ENCODE measurements at regions not wholly inside any gene's neighbourhood (a gene's known extent, or its start where the extent isn't known, plus 50 kb on each side); places are given as distances from the start of the nearest gene placed in this dataset.
"Not testable (repeated sequence)": the region's sequence is repeated elsewhere in the genome, so short reads cannot be mapped to it uniquely, and the experiment has no call there.

GRCh38 chr21:35521293-35521692 lies 472.2 kb upstream of the RUNX1 start:
- no peak for TF ChIP-seq ZNF274 (IDR thresholded peaks at IDR 0.05; ENCODE audit: low read depth, low read length)
- no peak overlapping the region for H3K4me3 ChIP-seq (ENCODE audit: low read length)

DNA sequence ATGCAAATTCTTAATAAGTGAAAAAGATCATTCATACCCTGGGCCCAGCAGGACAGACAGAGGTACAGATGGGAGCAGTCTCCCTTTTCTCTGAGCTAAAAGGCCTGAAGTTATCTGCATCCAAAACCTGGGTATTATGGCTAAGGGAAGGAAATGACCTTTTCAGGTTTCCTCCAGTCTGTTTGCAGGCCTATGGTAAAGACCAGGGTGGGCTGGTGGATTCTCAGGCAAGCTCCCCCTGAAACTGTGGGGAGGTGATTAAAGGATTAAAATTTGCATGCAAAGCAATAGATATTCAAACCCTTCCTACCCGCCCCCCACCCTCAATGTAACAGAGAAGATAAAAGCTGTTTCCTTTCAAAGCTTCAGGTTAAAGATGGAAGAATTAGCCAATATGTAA lies 471.8 kb upstream of the RUNX1 start:
- H3K4me3 ChIP-seq (ENCODE audit: low read length), result no peak overlapping the region
- TF ChIP-seq ZNF274 (IDR thresholded peaks at IDR 0.05; ENCODE audit: low read depth, low read length), result no peak

DNA sequence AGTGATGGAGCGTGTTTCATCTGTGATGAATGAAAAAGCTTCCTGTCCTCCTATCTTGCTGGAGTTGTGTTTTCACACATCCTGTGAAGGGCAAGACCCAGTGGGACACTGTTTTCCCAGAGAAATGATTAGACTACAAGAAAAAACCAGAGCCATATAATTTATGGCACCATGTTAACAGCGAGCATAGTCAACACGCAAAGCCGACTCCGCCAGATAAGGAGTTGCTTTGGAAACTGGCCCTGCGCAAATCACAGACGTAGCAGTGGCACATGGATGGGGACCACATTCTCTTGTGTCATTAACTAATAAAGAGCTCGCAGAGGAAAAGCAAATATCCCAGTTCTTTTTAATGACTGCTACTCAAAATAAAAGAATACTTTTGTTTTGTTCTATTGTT lies 471.2 kb upstream of the RUNX1 start:
- no peak for TF ChIP-seq ZNF274 (IDR thresholded peaks at IDR 0.05; ENCODE audit: low read depth, low read length)
- H3K4me3 ChIP-seq (ENCODE audit: low read length), result no peak overlapping the region

DNA sequence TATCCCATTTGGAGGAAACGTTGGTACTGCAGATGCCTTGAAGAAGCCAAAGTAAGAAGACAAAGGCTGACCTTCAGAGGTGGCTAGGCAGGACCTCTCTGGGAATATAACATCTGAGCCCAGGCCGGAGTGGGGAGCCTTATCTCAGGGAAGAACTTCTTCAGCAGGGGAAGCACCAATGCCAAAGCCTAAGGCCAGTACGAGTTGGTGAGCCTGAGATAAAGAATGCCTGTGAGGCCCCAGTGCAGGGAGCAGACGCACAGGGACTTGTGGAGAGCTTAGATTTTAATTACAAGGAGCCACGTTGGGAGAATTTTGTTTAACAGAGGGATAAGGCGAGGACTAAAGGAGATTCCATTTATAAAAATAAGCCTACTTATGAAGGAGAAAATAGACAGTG lies 468.8 kb upstream of the RUNX1 start:
- TF ChIP-seq ZNF274 (IDR thresholded peaks at IDR 0.05; ENCODE audit: low read depth, low read length), result no peak

DNA sequence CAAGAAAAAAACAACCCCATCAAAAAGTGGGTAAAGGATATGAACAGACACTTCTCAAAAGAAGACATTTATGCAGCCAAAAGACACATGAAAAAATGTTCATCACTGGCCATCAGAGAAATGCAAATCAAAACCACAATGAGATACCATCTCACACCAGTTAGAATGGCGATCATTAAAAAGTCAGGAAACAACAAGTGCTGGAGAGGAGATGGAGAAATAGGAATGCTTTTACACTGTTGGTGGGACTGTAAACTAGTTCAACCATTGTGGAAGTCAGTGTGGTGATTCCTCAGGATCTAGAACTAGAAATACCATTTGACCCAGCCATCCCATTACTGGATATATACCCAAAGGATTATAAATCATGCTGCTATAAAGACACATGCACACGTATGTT lies 467.2 kb upstream of the RUNX1 start:
- H3K4me3 ChIP-seq (ENCODE audit: low read length), result not testable (repeated sequence)

More for the DNA sequence above, 468.8 kb upstream of the RUNX1 start:
- H3K4me3 ChIP-seq (ENCODE audit: low read length), result no peak overlapping the region

- TF ChIP-seq ZNF274 (IDR thresholded peaks at IDR 0.05; ENCODE audit: low read depth, low read length), result no peak
- no peak overlapping the region for H3K4me3 ChIP-seq (ENCODE audit: low read length)
Measured at GRCh38 chr21:35512346-35512745, 463.2 kb upstream of the RUNX1 start.

GRCh38 chr21:35511696-35512162 lies 462.6 kb upstream of the RUNX1 start:
- H3K4me3 ChIP-seq (ENCODE audit: low read length), result no peak overlapping the region

GRCh38 chr21:35510957-35511695 lies 462.0 kb upstream of the RUNX1 start:
- H3K4me3 ChIP-seq (ENCODE audit: low read length), result no peak overlapping the region
- no peak for TF ChIP-seq ZNF274 (IDR thresholded peaks at IDR 0.05; ENCODE audit: low read depth, low read length)

More at GRCh38 chr21:35511696-35512162, 462.6 kb upstream of the RUNX1 start:
- TF ChIP-seq ZNF274 (IDR thresholded peaks at IDR 0.05; ENCODE audit: low read depth, low read length), result no peak

DNA sequence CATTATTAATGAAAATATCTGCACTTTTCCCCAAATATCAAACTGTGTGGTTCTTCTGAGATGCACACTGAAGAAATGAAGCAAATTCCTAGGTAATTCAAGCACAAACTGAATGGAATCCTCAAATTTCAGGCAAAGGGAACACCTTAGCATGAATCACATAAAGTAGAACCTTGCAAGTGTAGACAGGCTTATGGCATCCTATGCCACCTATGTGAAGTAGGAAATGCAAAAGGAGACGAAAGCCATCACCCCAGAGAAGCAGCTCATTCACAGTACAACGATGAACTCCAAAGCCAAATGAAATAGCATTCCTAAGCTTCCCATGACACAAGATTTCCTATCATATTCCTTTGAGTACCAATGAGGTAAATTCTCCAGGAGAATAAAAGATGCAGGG lies 461.2 kb upstream of the RUNX1 start:
- no peak overlapping the region for H3K4me3 ChIP-seq (ENCODE audit: low read length)
- no peak for TF ChIP-seq ZNF274 (IDR thresholded peaks at IDR 0.05; ENCODE audit: low read depth, low read length)

- H3K4me3 ChIP-seq (ENCODE audit: low read length), result no peak overlapping the region
- no peak for TF ChIP-seq ZNF274 (IDR thresholded peaks at IDR 0.05; ENCODE audit: low read depth, low read length)
Measured at GRCh38 chr21:35509001-35509704, 460.1 kb upstream of the RUNX1 start.

DNA sequence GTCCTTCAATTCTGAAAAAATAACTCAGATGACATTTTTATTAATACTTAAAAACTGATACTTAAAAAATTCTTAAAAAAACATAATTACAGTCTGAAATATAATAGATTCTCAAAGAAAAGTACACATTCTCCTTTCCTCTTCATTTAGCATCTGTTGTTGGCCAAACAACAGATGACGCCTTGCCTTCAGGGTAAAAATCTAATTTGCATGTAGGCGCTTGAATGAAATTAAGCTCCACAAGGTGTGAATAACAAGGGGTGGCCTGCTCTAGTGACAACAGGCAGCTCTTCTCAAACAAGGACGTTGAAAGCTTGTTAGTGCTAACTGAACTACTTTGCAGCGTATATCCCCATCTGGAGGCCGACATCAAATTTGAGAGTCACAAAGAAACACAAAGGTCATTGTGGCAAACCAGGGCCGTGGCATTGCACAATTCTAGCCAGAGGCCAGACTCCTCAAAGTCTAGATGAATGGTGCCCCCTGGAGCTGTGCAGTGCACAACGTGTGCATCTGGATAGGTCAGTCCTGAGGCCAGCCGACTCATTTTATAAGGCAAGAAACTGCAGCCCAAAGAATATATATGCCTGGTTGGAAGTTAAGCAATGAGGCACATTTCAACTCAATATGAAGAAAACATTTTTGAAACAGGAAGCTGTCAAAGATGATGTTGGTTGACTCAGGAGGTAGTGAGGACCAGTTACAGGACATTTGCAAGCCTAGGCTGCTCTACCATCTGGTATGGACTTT lies 459.2 kb upstream of the RUNX1 start:
- no peak overlapping the region for H3K4me3 ChIP-seq (ENCODE audit: low read length)
- no peak for TF ChIP-seq ZNF274 (IDR thresholded peaks at IDR 0.05; ENCODE audit: low read depth, low read length)

DNA sequence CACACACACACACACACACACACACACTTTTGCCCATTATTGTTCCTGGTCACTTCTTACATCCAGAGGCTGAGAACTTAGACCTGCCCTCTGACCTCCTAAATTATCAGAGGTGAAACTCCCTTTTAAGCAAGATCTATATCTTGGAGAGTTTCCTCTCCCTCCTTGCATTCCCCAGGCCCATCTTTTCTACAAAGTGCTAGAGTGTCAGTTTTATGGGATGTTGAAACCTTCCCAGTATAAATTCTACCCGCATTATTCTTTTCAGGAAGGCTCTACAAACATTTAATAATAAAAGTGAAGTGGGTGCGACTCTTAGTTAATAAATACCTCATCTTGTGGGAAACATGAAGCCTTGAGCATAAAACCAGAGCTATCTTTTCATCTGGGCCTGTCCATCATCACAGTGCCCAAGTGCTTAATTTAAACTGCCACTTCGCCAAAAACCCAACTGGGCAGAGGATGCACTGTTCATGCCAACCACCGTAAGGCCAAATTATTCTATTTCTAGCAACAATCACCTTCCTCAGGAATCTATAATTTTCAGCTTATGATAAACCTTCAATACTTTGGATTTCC lies 458.2 kb upstream of the RUNX1 start:
- no peak overlapping the region for H3K4me3 ChIP-seq (ENCODE audit: low read length)
- TF ChIP-seq ZNF274 (IDR thresholded peaks at IDR 0.05; ENCODE audit: low read depth, low read length), result no peak

DNA sequence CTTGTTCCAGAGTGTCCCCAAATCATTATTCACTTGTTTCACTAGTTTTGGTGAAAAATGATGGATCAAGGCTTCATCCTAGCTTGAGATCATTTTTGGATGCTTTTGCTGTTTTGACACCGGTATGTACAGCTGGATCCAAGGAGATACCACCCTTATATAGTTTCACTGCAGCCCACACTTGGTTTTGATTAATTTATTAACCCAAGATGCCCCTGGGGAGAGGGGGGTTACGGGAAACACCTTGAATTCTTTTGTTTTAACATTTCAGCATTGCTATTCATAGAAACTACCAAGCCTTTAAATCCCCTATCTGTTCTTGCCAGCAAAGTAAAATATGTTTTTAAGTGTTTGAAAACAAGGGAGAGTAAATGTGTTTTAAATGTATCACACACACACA lies 457.7 kb upstream of the RUNX1 start:
- no peak for TF ChIP-seq ZNF274 (IDR thresholded peaks at IDR 0.05; ENCODE audit: low read depth, low read length)
- H3K4me3 ChIP-seq (ENCODE audit: low read length), result no peak overlapping the region

- no peak overlapping the region for H3K4me3 ChIP-seq (ENCODE audit: low read length)
- TF ChIP-seq ZNF274 (IDR thresholded peaks at IDR 0.05; ENCODE audit: low read depth, low read length), result no peak
Measured at GRCh38 chr21:35506352-35506751, 457.2 kb upstream of the RUNX1 start.

All from GM08714 (cell line).